KMS-11 (cell line): ENCODE measurements at regions not wholly inside any gene's neighbourhood (a gene's known extent, or its start where the extent isn't known, plus 50 kb on each side); places are given as distances from the start of the nearest gene placed in this dataset.

Experiments used
- H2AFZ ChIP-seq: fragments of 200-600 bp; sonication (generic); 2 replicates; pipeline ENCODE4 v1.6.1; 2016; ENCODE audit warnings: antibody characterized with exemption, mixed run types, low read depth
- H3K27ac ChIP-seq: fragments of 200-600 bp; sonication (generic); 2 replicates; pipeline ENCODE4 v1.6.1; 2016; ENCODE audit warnings: mild to moderate bottlenecking, mixed run types
- H3K27me3 ChIP-seq: fragments of 200-600 bp; sonication (generic); 2 replicates; pipeline ENCODE4 v1.6.1; 2017; ENCODE audit warnings: mild to moderate bottlenecking, low read depth, mixed run types, moderate library complexity; ENCODE audit not compliant: insufficient read depth
- H3K36me3 ChIP-seq: fragments of 200-600 bp; sonication (generic); 2 replicates; pipeline ENCODE4 v1.6.1; 2017; ENCODE audit warnings: mild to moderate bottlenecking, mixed run types; ENCODE audit not compliant: insufficient read depth
- H3K4me1 ChIP-seq: fragments of 200-600 bp; sonication (generic); 2 replicates; pipeline ENCODE4 v1.6.1; 2016; ENCODE audit warnings: mild to moderate bottlenecking, low read depth, mixed run types; ENCODE audit not compliant: poor library complexity, severe bottlenecking
- H3K4me2 ChIP-seq: fragments of 200-600 bp; sonication (generic); 2 replicates; pipeline ENCODE4 v1.7.0; 2016; ENCODE audit warnings: mild to moderate bottlenecking, mixed run types
- H3K4me3 ChIP-seq: fragments of 200-600 bp; sonication (generic); IDR thresholded peaks from 2 replicates; pipeline ENCODE4 v1.6.1; 2017; ENCODE audit warnings: low read depth, low read length, mixed read lengths; ENCODE audit not compliant: insufficient read depth
- H3K79me2 ChIP-seq: fragments of 200-600 bp; sonication (generic); 2 replicates; pipeline ENCODE4 v1.6.1; 2016; ENCODE audit warnings: low read depth, mixed run types; ENCODE audit not compliant: insufficient read depth
- H3K9ac ChIP-seq: fragments of 200-600 bp; sonication (generic); 2 replicates; pipeline ENCODE4 v1.6.1; 2016; ENCODE audit warnings: mild to moderate bottlenecking, mixed run types
- H4K20me1 ChIP-seq: fragments of 200-600 bp; sonication (generic); 2 replicates; pipeline ENCODE4 v1.6.1; 2016; ENCODE audit warnings: mild to moderate bottlenecking, mixed run types; ENCODE audit not compliant: insufficient read depth
- TF ChIP-seq, protein P1 (sequence below): fragments of 200-600 bp; sonication (generic); conservative IDR thresholded peaks from 2 replicates; pipeline ENCODE4 v1.6.1; 2017; ENCODE audit warnings: low read depth, mild to moderate bottlenecking, antibody characterized with exemption, low read length, moderate library complexity, mixed read lengths

DNA sequence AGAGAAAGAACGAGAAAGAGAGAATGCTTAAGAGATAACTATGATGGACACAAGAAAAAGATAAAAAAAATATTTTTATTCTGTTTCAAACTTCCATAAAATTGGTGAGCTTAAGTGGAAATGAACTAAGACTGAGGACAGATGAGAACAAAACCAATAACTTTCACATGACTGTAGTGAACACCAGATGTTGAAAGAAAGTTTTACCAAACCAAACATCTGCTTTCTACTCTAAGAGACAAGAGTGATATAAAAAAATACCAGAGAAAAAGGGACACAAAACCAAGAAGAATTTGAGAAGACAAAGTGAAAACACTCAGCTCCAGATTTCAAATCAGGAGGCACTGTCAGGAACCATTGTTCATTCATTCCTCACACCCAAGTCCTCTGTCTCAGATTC, 147.9 kb downstream of the IMPG2 start:
- Histone ChIP-seq H3K4me1 (no peaks in the 10 kb centered on the region), H3K79me2 (no peaks in the 10 kb centered on the region), H3K4me3 (no peak overlapping the region), H3K27ac (no peak overlapping the region), H3K27me3 (no peaks in the 10 kb centered on the region), H2AFZ (no peak overlapping the region), H4K20me1 (no peaks in the 10 kb centered on the region), H3K9ac (no peak overlapping the region), H3K4me2 (no peak overlapping the region), H3K36me3 (no peaks in the 10 kb centered on the region)
- TF ChIP-seq, protein P1, sequence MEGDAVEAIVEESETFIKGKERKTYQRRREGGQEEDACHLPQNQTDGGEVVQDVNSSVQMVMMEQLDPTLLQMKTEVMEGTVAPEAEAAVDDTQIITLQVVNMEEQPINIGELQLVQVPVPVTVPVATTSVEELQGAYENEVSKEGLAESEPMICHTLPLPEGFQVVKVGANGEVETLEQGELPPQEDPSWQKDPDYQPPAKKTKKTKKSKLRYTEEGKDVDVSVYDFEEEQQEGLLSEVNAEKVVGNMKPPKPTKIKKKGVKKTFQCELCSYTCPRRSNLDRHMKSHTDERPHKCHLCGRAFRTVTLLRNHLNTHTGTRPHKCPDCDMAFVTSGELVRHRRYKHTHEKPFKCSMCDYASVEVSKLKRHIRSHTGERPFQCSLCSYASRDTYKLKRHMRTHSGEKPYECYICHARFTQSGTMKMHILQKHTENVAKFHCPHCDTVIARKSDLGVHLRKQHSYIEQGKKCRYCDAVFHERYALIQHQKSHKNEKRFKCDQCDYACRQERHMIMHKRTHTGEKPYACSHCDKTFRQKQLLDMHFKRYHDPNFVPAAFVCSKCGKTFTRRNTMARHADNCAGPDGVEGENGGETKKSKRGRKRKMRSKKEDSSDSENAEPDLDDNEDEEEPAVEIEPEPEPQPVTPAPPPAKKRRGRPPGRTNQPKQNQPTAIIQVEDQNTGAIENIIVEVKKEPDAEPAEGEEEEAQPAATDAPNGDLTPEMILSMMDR: no peak

DNA sequence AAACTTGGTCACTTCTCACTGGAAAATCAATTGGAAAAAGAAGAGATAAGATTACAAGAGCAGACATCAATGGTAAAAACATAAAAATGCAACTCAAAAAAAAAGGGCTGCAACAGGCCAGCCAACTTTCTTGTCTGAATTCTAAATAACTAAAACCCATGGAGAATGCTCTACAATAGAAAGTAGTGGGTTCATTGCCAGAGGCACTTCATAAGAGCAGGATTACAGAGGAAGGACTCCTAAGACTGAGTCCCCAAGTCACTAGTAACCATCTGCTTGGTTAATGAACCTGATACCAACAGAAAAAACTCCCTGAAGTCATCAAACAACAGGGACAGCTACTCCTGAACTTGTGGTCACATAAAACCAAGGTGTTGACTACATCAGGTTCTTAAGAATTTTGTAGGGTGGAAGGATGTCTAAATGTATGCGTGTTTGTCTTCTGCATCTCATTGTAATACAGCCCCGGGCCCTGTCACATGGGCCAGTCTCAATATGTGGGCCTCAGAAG, 148.6 kb downstream of the IMPG2 start:
- no peak overlapping the region for H3K27ac ChIP-seq
- TF ChIP-seq, protein P1: no peak
- H3K4me1 ChIP-seq: no peaks in the 10 kb centered on the region
- H3K79me2 ChIP-seq: no peaks in the 10 kb centered on the region
- H3K9ac ChIP-seq: no peak overlapping the region
- no peak overlapping the region for H2AFZ ChIP-seq
- H3K4me3 ChIP-seq: no peak overlapping the region
- no peaks in the 10 kb centered on the region for H3K27me3 ChIP-seq
- no peaks in the 10 kb centered on the region for H4K20me1 ChIP-seq
- H3K36me3 ChIP-seq: no peaks in the 10 kb centered on the region
- H3K4me2 ChIP-seq: no peak overlapping the region

DNA sequence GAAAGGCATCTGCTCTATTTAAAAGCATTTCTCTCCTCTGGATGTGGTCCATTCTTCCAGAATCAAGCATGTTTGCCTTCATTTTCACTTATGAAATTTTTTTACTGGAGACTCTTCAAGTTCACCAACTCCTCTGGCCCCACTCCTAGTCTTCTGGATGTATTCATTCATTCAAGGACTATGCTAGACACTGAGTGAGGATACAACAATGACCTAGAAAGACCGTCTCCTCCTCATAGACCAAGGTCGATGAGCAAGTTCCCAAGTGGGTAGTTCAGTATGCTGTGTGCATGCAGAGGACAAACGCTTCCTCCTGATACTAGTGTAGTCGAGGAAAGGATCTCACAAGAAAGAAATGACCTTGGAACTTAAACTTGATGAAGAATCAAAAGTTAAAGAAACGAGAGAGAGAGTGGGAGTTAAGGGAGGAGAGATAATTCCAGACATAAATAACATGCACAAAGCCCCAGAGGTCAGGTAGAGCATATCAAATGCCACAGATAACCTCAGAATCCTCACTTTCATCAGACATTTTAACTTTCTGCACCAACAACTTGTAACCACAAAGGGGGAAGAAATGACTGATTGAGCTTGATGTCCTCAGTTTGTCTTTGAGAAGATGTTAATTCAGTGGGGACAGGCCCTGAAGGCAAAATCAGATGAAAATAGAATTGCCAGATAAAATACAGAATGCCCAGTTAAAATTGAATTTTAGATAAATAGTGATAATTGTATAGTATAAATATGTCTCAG, 149.4 kb downstream of the IMPG2 start:
- no peak overlapping the region for H2AFZ ChIP-seq
- no peaks in the 10 kb centered on the region for H3K36me3 ChIP-seq
- TF ChIP-seq, protein P1: no peak
- no peaks in the 10 kb centered on the region for H4K20me1 ChIP-seq
- no peaks in the 10 kb centered on the region for H3K4me1 ChIP-seq
- no peak overlapping the region for H3K27ac ChIP-seq
- no peak overlapping the region for H3K9ac ChIP-seq
- H3K4me2 ChIP-seq: no peak overlapping the region
- no peaks in the 10 kb centered on the region for H3K27me3 ChIP-seq
- H3K4me3 ChIP-seq: no peak overlapping the region
- H3K79me2 ChIP-seq: no peaks in the 10 kb centered on the region

DNA sequence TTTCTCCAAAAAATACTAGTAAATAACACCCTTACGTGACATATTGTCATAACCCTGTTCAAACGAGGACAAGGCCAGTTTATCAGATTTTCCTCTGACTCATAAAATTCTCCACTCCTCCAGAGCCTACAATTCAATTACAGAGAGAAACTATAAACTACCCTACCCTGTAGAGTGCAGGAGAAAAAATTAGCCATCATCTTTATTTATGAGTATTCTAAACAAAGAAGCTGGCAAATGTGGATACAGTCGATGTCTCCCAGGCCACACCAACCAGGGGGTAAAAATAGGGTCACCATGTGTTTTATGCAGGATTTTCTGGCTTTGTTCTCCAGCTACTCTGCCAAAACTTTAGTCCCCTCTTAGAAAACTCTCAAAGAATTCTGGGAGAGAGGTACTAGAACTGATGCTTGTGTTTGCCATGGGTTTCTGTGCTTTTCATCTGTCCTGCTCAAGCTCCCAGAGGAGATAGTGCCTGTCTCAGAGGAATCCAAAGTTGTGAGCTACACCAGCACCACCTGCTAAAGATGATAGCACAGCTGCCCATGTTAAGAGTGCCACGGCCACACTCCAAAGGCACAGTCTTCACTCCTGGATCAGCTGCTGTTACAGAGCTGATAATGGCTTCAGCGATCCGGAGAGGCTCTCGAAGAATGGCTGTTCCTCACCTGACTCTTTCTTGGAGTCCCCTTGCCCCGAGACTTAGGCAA, 150.2 kb downstream of the IMPG2 start:
- H3K9ac ChIP-seq: no peak overlapping the region

More for the DNA sequence above, 150.2 kb downstream of the IMPG2 start:
- no peak overlapping the region for H3K4me2 ChIP-seq
- no peak overlapping the region for H3K4me3 ChIP-seq
- H3K36me3 ChIP-seq: no peaks in the 10 kb centered on the region
- no peaks in the 10 kb centered on the region for H3K4me1 ChIP-seq
- TF ChIP-seq, protein P1: no peak
- H3K27ac ChIP-seq: no peak overlapping the region
- no peaks in the 10 kb centered on the region for H4K20me1 ChIP-seq
- H2AFZ ChIP-seq: no peak overlapping the region
- no peaks in the 10 kb centered on the region for H3K27me3 ChIP-seq
- H3K79me2 ChIP-seq: no peaks in the 10 kb centered on the region
